DND-41 (cell line): ENCODE measurements at regions not wholly inside any gene's neighbourhood (a gene's known extent, or its start where the extent isn't known, plus 50 kb on each side); places are given as distances from the start of the nearest gene placed in this dataset.

ENCODE experiments used
- CTCF ChIP-seq: IDR thresholded peaks from 2 replicates; pipeline ENCODE4 v1.5.1; 2012; ENCODE audit warnings: borderline replicate concordance, low read length, moderate library complexity, mild to moderate bottlenecking; ENCODE audit not compliant: poor library complexity, severe bottlenecking; ENCODE audit errors: extremely low read depth
- EZH2 ChIP-seq: IDR thresholded peaks from 3 replicates; pipeline ENCODE4 v1.6.1; 2012; ENCODE audit warnings: borderline replicate concordance, low read depth, mild to moderate bottlenecking, moderate library complexity, low read length, inconsistent platforms; ENCODE audit not compliant: severe bottlenecking

- TF ChIP-seq CTCF (no peak), EZH2 (no peak)
Measured at GRCh38 chr5:35338157-35338453, 107.8 kb upstream of the PRLR start.
